HG02642 (cell line): ENCODE measurements at regions not wholly inside any gene's neighbourhood (a gene's known extent, or its start where the extent isn't known, plus 50 kb on each side); places are given as distances from the start of the nearest gene placed in this dataset.
"Not testable (repeated sequence)": the region's sequence is repeated elsewhere in the genome, so short reads cannot be mapped to it uniquely, and the experiment has no call there.

ENCODE experiments used
- ATAC-seq: cut with Tn5 transposase; IDR thresholded peaks from one replicate; pipeline ENCODE4 v1.9.1; 2021; ENCODE audit warnings: mild to moderate bottlenecking; ENCODE audit not compliant: unreplicated experiment, poor library complexity

GRCh38 chr20:22810626-22811569 is 224.2 kb upstream of the SSTR4 start:
- no peak for ATAC-seq

GRCh38 chr20:22814471-22815205 is 220.5 kb upstream of the SSTR4 start:
- no peak for ATAC-seq

GRCh38 chr20:22815206-22815551 is 219.9 kb upstream of the SSTR4 start:
- ATAC-seq: no peak

- no peak for ATAC-seq
Measured at GRCh38 chr20:22815603-22816315, 219.4 kb upstream of the SSTR4 start.

GRCh38 chr20:22818636-22819035 is 216.5 kb upstream of the SSTR4 start:
- ATAC-seq: no peak

GRCh38 chr20:22819112-22819511 is 216.0 kb upstream of the SSTR4 start:
- ATAC-seq: no peak

- ATAC-seq: no peak
Measured at GRCh38 chr20:22819784-22820183, 215.3 kb upstream of the SSTR4 start.

- ATAC-seq: no peak
Measured at GRCh38 chr20:22821081-22821727, 213.9 kb upstream of the SSTR4 start.

GRCh38 chr20:22821796-22822195 is 213.3 kb upstream of the SSTR4 start:
- no peak for ATAC-seq

- ATAC-seq: no peak
Measured at GRCh38 chr20:22823119-22823518, 212.0 kb upstream of the SSTR4 start.

GRCh38 chr20:22824077-22824476 is 211.0 kb upstream of the SSTR4 start:
- no peak for ATAC-seq

- ATAC-seq: no peak
Measured at GRCh38 chr20:22825076-22825475, 210.0 kb upstream of the SSTR4 start.

- ATAC-seq: no peak
Measured at GRCh38 chr20:22825546-22825945, 209.6 kb upstream of the SSTR4 start.

GRCh38 chr20:22826306-22827230 is 208.5 kb upstream of the SSTR4 start:
- no peak for ATAC-seq

GRCh38 chr20:22827916-22828315 is 207.2 kb upstream of the SSTR4 start:
- ATAC-seq: no peak

- no peak for ATAC-seq
Measured at GRCh38 chr20:22829356-22829755, 205.8 kb upstream of the SSTR4 start.

GRCh38 chr20:22830138-22830537 is 205.0 kb upstream of the SSTR4 start:
- ATAC-seq: no peak

GRCh38 chr20:22830715-22831114 is 204.4 kb upstream of the SSTR4 start:
- not testable (repeated sequence) for ATAC-seq

GRCh38 chr20:22833851-22834250 is 201.3 kb upstream of the SSTR4 start:
- no peak for ATAC-seq
